HL-60 (cell line): ENCODE measurements at regions not wholly inside any gene's neighbourhood (a gene's known extent, or its start where the extent isn't known, plus 50 kb on each side); places are given as distances from the start of the nearest gene placed in this dataset.

Source experiments
- DNase-seq, 2 experiments: peaks; one replicate each; pipeline ENCODE4 v3.0.0-alpha.2; 2010 to 2020; ENCODE audit warnings: low read depth in 1 of 2, low spot score in 1 of 2
- H3K27ac ChIP-seq: fragments of 250-450 bp; sonication (Bioruptor Pico); replicated peaks from 2 replicates; pipeline ENCODE4 v1.5.1; 2020; ENCODE audit warnings: mild to moderate bottlenecking, moderate library complexity
- H3K27me3 ChIP-seq: fragments of 250-450 bp; sonication (Bioruptor Pico); 2 replicates; pipeline ENCODE4 v1.5.1; 2021; ENCODE audit warnings: mild to moderate bottlenecking, moderate library complexity; ENCODE audit not compliant: insufficient read depth, poor library complexity, severe bottlenecking
- H3K4me3 ChIP-seq: replicated peaks from 2 replicates; pipeline ENCODE4 v1.5.1; 2011; ENCODE audit warnings: mild to moderate bottlenecking, control low read depth, low read length; ENCODE audit not compliant: insufficient read depth
- CTCF ChIP-seq: IDR thresholded peaks from one replicate; pipeline ENCODE4 v1.5.1; 2011; ENCODE audit warnings: low read length, control low read depth, inconsistent platforms; ENCODE audit not compliant: insufficient read depth
- GABPA ChIP-seq: IDR thresholded peaks from 2 replicates; pipeline ENCODE4 v1.6.1; 2012; ENCODE audit warnings: low read depth
- POLR2AphosphoS5 ChIP-seq: IDR thresholded peaks from 2 replicates; pipeline ENCODE4 v1.6.1; 2012; ENCODE audit warnings: low read depth
- REST ChIP-seq: IDR thresholded peaks from 2 replicates; pipeline ENCODE4 v1.6.1; 2012; ENCODE audit warnings: low read depth; ENCODE audit not compliant: insufficient replicate concordance
- SPI1 ChIP-seq: IDR thresholded peaks from 2 replicates; pipeline ENCODE4 v1.6.1; 2012; ENCODE audit warnings: low read depth, mild to moderate bottlenecking, borderline replicate concordance

GRCh38 chr10:2733278-2733963, 333.9 kb upstream of the PFKP start:
- Histone ChIP-seq H3K27me3 (no peaks in the 10 kb centered on the region), H3K27ac (no peak overlapping the region), H3K4me3 (no peak overlapping the region)
- no peak for DNase-seq
- TF ChIP-seq CTCF: no peak
- TF ChIP-seq REST: peak; percentile 49
- TF ChIP-seq SPI1: no peak

GRCh38 chr10:2731940-2732339, 335.4 kb upstream of the PFKP start:
- no peak for TF ChIP-seq POLR2AphosphoS5
- no peak for TF ChIP-seq REST
- no peak for TF ChIP-seq CTCF
- TF ChIP-seq SPI1: no peak
- TF ChIP-seq GABPA: no peak
- Histone ChIP-seq H3K27ac (no peak overlapping the region), H3K27me3 (no peaks in the 10 kb centered on the region), H3K4me3 (no peak overlapping the region)
- no peak for DNase-seq

GRCh38 chr10:2729197-2729596, 338.2 kb upstream of the PFKP start:
- no peak overlapping the region for H3K4me3 ChIP-seq
- no peak for DNase-seq
- no peaks in the 10 kb centered on the region for H3K27me3 ChIP-seq
- TF ChIP-seq CTCF (no peak), GABPA (no peak), POLR2AphosphoS5 (no peak), SPI1 (no peak), REST (no peak)
- no peak overlapping the region for H3K27ac ChIP-seq
